ENCODE measurements at regions not wholly inside any gene's neighbourhood (a gene's known extent, or its start where the extent isn't known, plus 50 kb on each side); places are given as distances from the start of the nearest gene placed in this dataset.

GRCh38 chr9:3049636-3050035, 205.7 kb upstream of the PUM3 start:
- no peak for DNase-seq

GRCh38 chr9:3047912-3048311, 204.0 kb upstream of the PUM3 start:
- DNase-seq: no peak

GRCh38 chr9:3045153-3045552, 201.3 kb upstream of the PUM3 start:
- no peak for DNase-seq

- DNase-seq: no peak
Observed at GRCh38 chr9:3043369-3043768, 199.5 kb upstream of the PUM3 start.

- DNase-seq: no peak
Observed at GRCh38 chr9:3040761-3041160, 196.9 kb upstream of the PUM3 start.

- DNase-seq: peak; percentile 12
Observed at GRCh38 chr9:3036333-3036700, 192.4 kb upstream of the PUM3 start.

- DNase-seq: no peak
Observed at GRCh38 chr9:3035579-3036332, 191.9 kb upstream of the PUM3 start.

GRCh38 chr9:3032898-3033297, 189.0 kb upstream of the PUM3 start:
- no peak for DNase-seq

- DNase-seq: no peak
Observed at GRCh38 chr9:3028535-3028934, 184.6 kb upstream of the PUM3 start.

- DNase-seq: no peak
Observed at GRCh38 chr9:3027210-3027609, 183.3 kb upstream of the PUM3 start.

- no peak for DNase-seq
Observed at GRCh38 chr9:3023449-3023848, 179.6 kb upstream of the PUM3 start.

- no peak for DNase-seq
Observed at GRCh38 chr9:3018691-3019230, 174.9 kb upstream of the PUM3 start.

GRCh38 chr9:3018071-3018470, 174.2 kb upstream of the PUM3 start:
- peak; percentile 27 for DNase-seq

- no peak for DNase-seq
Observed at GRCh38 chr9:3014178-3014577, 170.3 kb upstream of the PUM3 start.

GRCh38 chr9:3012842-3013241, 168.9 kb upstream of the PUM3 start:
- no peak for DNase-seq

GRCh38 chr9:3012245-3012644, 168.3 kb upstream of the PUM3 start:
- no peak for DNase-seq

- no peak for DNase-seq
Observed at GRCh38 chr9:3008091-3008490, 164.2 kb upstream of the PUM3 start.

- no peak for DNase-seq
Observed at GRCh38 chr9:3007326-3007725, 163.4 kb upstream of the PUM3 start.

- peak; percentile 52 for DNase-seq
Observed at GRCh38 chr9:3006851-3007250, 163.0 kb upstream of the PUM3 start.

- no peak for DNase-seq
Observed at GRCh38 chr9:3004572-3004971, 160.7 kb upstream of the PUM3 start.

GRCh38 chr9:3001311-3001710, 157.4 kb upstream of the PUM3 start:
- no peak for DNase-seq

- DNase-seq: no peak
Observed at GRCh38 chr9:2992427-2992826, 148.5 kb upstream of the PUM3 start.

- no peak for DNase-seq
Observed at GRCh38 chr9:2991292-2991691, 147.4 kb upstream of the PUM3 start.

GRCh38 chr9:2987679-2988078, 143.8 kb upstream of the PUM3 start:
- DNase-seq: no peak

GRCh38 chr9:2985343-2985742, 141.4 kb upstream of the PUM3 start:
- no peak for DNase-seq

Data from tongue (tissue), 1 donor.